ENCODE measurements at regions not wholly inside any gene's neighbourhood (a gene's known extent, or its start where the extent isn't known, plus 50 kb on each side); places are given as distances from the start of the nearest gene placed in this dataset.
"Not testable (repeated sequence)": the region's sequence is repeated elsewhere in the genome, so short reads cannot be mapped to it uniquely, and the experiment has no call there.

GRCh38 chr2:155907211-155907610, 425.3 kb downstream of the NR4A2 start:
- Mint-ChIP-seq H3K27me3 (no peaks in the 10 kb centered on the region), H3K27ac (no peak overlapping the region), H3K4me3 (no peak overlapping the region), H3K36me3 (no peaks in the 10 kb centered on the region), H3K4me1 (no peaks in the 10 kb centered on the region), H3K9me3 (no peaks in the 10 kb centered on the region)
- no peak for DNase-seq
- no peak for ATAC-seq (replicated peaks)

DNA sequence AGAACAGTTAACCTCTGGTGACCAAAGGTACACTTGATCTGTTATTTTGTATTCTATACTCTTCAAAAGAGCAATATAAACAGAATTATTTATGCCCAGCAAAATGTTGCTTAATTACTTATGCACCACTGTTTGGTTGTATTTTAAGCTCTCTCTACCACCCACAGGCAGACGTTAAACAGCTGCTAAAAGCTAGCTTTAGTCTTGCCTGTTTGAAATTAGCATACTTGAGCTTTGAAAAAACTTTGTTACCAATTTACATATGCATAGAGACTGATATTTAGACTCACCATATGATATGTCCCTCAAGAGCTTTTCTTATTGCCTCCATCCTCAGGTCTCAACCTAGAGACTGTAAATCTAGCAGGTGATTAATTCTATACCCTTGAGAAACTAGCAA, 426.9 kb downstream of the NR4A2 start:
- Mint-ChIP-seq H3K27ac (no peak overlapping the region), H3K36me3 (no peaks in the 10 kb centered on the region), H3K4me3 (no peak overlapping the region), H3K4me1 (no peaks in the 10 kb centered on the region), H3K9me3 (no peaks in the 10 kb centered on the region), H3K27me3 (no peaks in the 10 kb centered on the region)
- DNase-seq (no peak), ATAC-seq (replicated peaks) (no peak)

- H3K4me1 Mint-ChIP-seq = no peaks in the 10 kb centered on the region
- no peak overlapping the region for H3K27ac Mint-ChIP-seq
- DNase-seq = no peak
- ATAC-seq (replicated peaks) = no peak
- no peaks in the 10 kb centered on the region for H3K9me3 Mint-ChIP-seq
- no peaks in the 10 kb centered on the region for H3K36me3 Mint-ChIP-seq
- no peaks in the 10 kb centered on the region for H3K27me3 Mint-ChIP-seq
- no peak overlapping the region for H3K4me3 Mint-ChIP-seq
These were observed 427.8 kb downstream of the NR4A2 start for GRCh38 chr2:155904720-155905119.

GRCh38 chr2:155902635-155903034, 429.9 kb downstream of the NR4A2 start:
- no peak for DNase-seq
- no peak for ATAC-seq (replicated peaks)
- no peaks in the 10 kb centered on the region for H3K36me3 Mint-ChIP-seq
- no peaks in the 10 kb centered on the region for H3K4me1 Mint-ChIP-seq
- no peaks in the 10 kb centered on the region for H3K27me3 Mint-ChIP-seq
- no peak overlapping the region for H3K4me3 Mint-ChIP-seq
- H3K9me3 Mint-ChIP-seq = no peaks in the 10 kb centered on the region
- no peak overlapping the region for H3K27ac Mint-ChIP-seq

DNA sequence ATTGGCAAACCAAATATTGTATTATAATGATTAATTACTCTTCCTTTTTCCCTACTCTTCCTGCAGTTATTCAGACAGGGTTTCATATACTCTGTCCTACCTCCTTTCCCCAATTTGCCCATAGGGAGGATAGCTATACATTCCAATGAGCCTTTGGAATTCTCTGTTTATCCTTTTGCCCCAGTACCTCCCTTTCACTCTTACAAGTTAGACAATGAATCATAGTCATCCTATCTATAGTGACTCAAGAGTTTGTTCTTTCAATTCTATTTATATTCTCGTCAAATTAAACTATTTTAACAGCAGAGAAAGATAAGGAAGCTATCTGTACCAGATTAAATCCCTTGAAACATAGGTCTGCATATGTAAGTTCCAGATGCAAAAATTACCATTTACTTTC, 437.5 kb downstream of the NR4A2 start:
- no peak for DNase-seq
- H3K27ac Mint-ChIP-seq = no peak overlapping the region
- H3K27me3 Mint-ChIP-seq = no peaks in the 10 kb centered on the region
- no peak overlapping the region for H3K4me3 Mint-ChIP-seq
- no peaks in the 10 kb centered on the region for H3K36me3 Mint-ChIP-seq
- no peak for ATAC-seq (replicated peaks)
- H3K9me3 Mint-ChIP-seq = peaks cover 0 to 6% of the 10 kb centered on the region in 2 donors
- no peaks in the 10 kb centered on the region for H3K4me1 Mint-ChIP-seq

- ATAC-seq (replicated peaks); H3K4me3 Mint-ChIP-seq; H3K4me1 Mint-ChIP-seq; H3K27me3 Mint-ChIP-seq; H3K36me3 Mint-ChIP-seq; DNase-seq; H3K27ac Mint-ChIP-seq: not testable (repeated sequence)
- H3K9me3 Mint-ChIP-seq = peaks cover 18 to 22% of the 10 kb centered on the region in 2 donors
These were observed 452.1 kb downstream of the NR4A2 start for GRCh38 chr2:155880382-155880781.

DNA sequence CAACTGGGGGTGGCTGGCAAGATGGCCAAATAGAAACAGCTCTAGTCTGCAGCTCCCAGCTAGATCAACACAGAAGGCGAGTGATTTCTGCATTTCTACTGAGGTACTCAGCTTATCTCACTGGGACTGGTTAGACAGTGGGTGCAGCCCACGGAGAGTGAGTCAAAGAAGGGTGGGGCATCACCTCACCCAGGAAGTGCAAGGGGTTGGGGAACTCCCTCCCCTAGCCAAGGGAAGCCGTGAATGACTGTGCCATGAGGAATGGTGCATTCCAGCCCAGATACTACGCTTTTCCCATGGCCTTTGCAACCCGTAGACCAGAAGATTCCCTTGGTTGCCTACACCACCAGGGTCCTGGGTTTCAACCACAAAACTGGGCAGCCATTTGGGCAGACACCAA, 452.6 kb downstream of the NR4A2 start:
- H3K4me3 Mint-ChIP-seq; DNase-seq; H3K36me3 Mint-ChIP-seq; H3K27me3 Mint-ChIP-seq; H3K4me1 Mint-ChIP-seq; ATAC-seq (replicated peaks); H3K27ac Mint-ChIP-seq: not testable (repeated sequence)
- peaks cover 18 to 19% of the 10 kb centered on the region in 2 donors for H3K9me3 Mint-ChIP-seq

GRCh38 chr2:155872396-155872795, 460.1 kb downstream of the NR4A2 start:
- Mint-ChIP-seq H3K4me1 (no peaks in the 10 kb centered on the region), H3K36me3 (no peaks in the 10 kb centered on the region), H3K27ac (no peak overlapping the region), H3K27me3 (no peaks in the 10 kb centered on the region), H3K4me3 (no peak overlapping the region), H3K9me3 (peaks cover 16 to 20% of the 10 kb centered on the region in 2 donors)
- no peak for ATAC-seq (replicated peaks)
- DNase-seq = no peak

- no peaks in the 10 kb centered on the region for H3K4me1 Mint-ChIP-seq
- no peak overlapping the region for H3K27ac Mint-ChIP-seq
- peaks cover 16 to 20% of the 10 kb centered on the region in 2 donors for H3K9me3 Mint-ChIP-seq
- H3K36me3 Mint-ChIP-seq = no peaks in the 10 kb centered on the region
- no peaks in the 10 kb centered on the region for H3K27me3 Mint-ChIP-seq
- no peak overlapping the region for H3K4me3 Mint-ChIP-seq
- ATAC-seq (replicated peaks) = no peak
- DNase-seq = no peak
These were observed 460.6 kb downstream of the NR4A2 start for GRCh38 chr2:155871940-155872339.

- H3K9me3 Mint-ChIP-seq = no peaks in the 10 kb centered on the region
- DNase-seq (no peak), ATAC-seq (replicated peaks) (no peak)
- H3K36me3 Mint-ChIP-seq = no peaks in the 10 kb centered on the region
- no peak overlapping the region for H3K4me3 Mint-ChIP-seq
- H3K4me1 Mint-ChIP-seq = no peaks in the 10 kb centered on the region
- no peaks in the 10 kb centered on the region for H3K27me3 Mint-ChIP-seq
- H3K27ac Mint-ChIP-seq = no peak overlapping the region
These were observed 465.0 kb downstream of the NR4A2 start for GRCh38 chr2:155867564-155867963.

DNA sequence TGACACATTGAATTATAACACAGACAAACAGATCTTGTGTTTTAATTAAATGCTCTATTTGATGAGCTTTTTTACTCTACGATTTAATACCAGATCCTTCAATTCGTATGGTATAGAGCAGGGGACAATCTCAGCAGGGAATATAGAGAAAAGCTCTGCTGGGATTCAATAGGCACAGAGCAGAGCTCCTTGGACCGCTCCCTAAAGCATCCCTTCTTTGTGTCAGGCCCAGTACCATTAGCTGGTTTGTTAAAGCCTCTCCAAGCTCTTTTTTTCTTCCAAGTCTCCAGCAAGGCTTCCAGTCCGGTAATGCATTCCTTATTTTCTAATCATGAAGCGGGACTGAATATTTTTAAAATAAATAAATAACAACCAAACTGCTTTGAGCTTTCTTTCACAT, 466.0 kb downstream of the NR4A2 start:
- H3K4me3 Mint-ChIP-seq = no peak overlapping the region
- no peak overlapping the region for H3K27ac Mint-ChIP-seq
- no peaks in the 10 kb centered on the region for H3K4me1 Mint-ChIP-seq
- no peaks in the 10 kb centered on the region for H3K27me3 Mint-ChIP-seq
- H3K36me3 Mint-ChIP-seq = no peaks in the 10 kb centered on the region
- ATAC-seq (replicated peaks) (no peak), DNase-seq (no peak)
- no peaks in the 10 kb centered on the region for H3K9me3 Mint-ChIP-seq

- Mint-ChIP-seq H3K27ac (no peak overlapping the region), H3K36me3 (no peaks in the 10 kb centered on the region), H3K4me1 (no peaks in the 10 kb centered on the region), H3K27me3 (no peaks in the 10 kb centered on the region), H3K9me3 (peaks cover 0 to 1% of the 10 kb centered on the region in 2 donors), H3K4me3 (no peak overlapping the region)
- ATAC-seq (replicated peaks) (no peak), DNase-seq (no peak)
These were observed 480.4 kb downstream of the NR4A2 start for GRCh38 chr2:155852156-155852555.

- DNase-seq (no peak), ATAC-seq (replicated peaks) (no peak)
- Mint-ChIP-seq H3K4me3 (no peak overlapping the region), H3K27me3 (no peaks in the 10 kb centered on the region), H3K27ac (no peak overlapping the region), H3K36me3 (no peaks in the 10 kb centered on the region), H3K9me3 (no peaks in the 10 kb centered on the region), H3K4me1 (no peaks in the 10 kb centered on the region)
These were observed 486.3 kb downstream of the NR4A2 start for GRCh38 chr2:155846259-155846658.

DNA sequence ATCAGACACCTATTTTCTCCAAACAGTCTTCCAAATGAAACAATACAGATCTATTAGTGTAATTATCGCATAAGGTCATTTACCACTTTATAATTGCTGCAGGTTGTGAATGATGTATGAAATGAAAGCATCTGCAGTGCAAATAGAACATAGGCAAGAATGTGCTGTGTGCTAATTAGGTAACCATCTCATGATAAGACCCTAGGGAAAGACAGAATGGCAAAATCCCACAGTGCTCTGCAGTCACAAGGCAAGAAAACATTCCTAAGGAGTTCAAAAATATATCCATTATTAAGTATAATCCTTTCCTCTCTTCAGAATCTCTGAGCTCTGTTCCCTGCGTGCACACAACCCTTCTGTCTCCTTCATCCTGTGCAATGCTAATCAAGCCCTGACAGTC, 488.1 kb downstream of the NR4A2 start:
- Mint-ChIP-seq H3K4me1 (no peaks in the 10 kb centered on the region), H3K27me3 (no peaks in the 10 kb centered on the region), H3K9me3 (no peaks in the 10 kb centered on the region), H3K27ac (no peak overlapping the region), H3K36me3 (no peaks in the 10 kb centered on the region), H3K4me3 (no peak overlapping the region)
- DNase-seq = no peak
- ATAC-seq (replicated peaks) = no peak

DNA sequence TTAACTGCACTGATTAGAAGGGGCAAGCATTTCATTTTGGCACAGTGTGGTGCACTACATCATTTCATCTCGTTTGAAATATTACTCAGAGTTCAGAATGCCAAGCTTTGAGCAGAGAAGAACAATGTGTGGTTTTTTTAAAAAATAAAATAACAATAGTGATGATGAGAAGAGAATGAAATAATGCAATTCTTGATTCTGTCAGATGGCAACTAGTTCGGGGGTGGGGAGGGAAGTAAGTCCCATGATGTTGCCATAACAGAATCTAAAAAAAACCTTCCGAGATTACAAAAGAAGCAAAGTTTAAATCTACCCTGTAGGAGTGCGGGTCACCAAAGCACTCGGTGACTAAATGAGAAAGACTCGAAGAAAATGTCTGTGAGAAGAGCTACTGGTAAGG, 490.4 kb downstream of the NR4A2 start:
- no peak for DNase-seq
- H3K4me3 Mint-ChIP-seq = no peak overlapping the region
- no peaks in the 10 kb centered on the region for H3K9me3 Mint-ChIP-seq
- no peaks in the 10 kb centered on the region for H3K27me3 Mint-ChIP-seq
- no peaks in the 10 kb centered on the region for H3K4me1 Mint-ChIP-seq
- H3K27ac Mint-ChIP-seq = no peak overlapping the region
- no peak for ATAC-seq (replicated peaks)
- no peaks in the 10 kb centered on the region for H3K36me3 Mint-ChIP-seq

DNA sequence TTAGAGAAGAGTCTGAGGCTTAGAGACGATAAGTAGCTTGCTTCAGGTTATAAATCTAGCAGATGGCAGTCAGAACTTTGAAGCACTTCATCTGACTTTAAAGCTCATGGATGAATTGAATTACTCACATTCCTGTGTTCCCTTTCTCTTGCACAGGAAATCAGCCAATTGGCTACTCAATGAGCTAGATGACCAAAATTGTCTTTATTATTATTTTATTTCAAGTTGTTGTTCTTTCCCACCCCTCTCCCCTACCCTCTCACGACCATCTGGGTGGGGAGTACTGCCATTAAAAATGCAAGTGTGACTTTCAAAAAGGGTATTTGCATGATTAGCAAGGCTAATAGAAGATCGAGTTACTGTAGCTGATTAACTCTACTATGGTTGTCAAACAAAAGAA, 491.1 kb downstream of the NR4A2 start:
- Mint-ChIP-seq H3K9me3 (no peaks in the 10 kb centered on the region), H3K27me3 (no peaks in the 10 kb centered on the region), H3K27ac (no peak overlapping the region), H3K4me1 (no peaks in the 10 kb centered on the region), H3K4me3 (no peak overlapping the region), H3K36me3 (no peaks in the 10 kb centered on the region)
- no peak for DNase-seq
- no peak for ATAC-seq (replicated peaks)

All from stimulated activated naive B cell treated with anti-CD40 and anti-IgM and Interleukin-4, amounts not matched to agents 10 μg/mL and 1 μg/mL and 100 μg/mL, for 72 hours (primary cell).